Gastroesophageal sphincter (tissue), 4 donors: ENCODE measurements at regions not wholly inside any gene's neighbourhood (a gene's known extent, or its start where the extent isn't known, plus 50 kb on each side); places are given as distances from the start of the nearest gene placed in this dataset.

Source experiments
- ATAC-seq: fragments of 150-250 bp; one replicate; pipeline ENCODE4 v1.9.1; 2016; ENCODE audit warnings: mild to moderate bottlenecking, moderate library complexity
- H3K27ac ChIP-seq, 4 donors: fragments of 200-600 bp; sonication (generic) in 3 of 4; 1 replicate in 3 of 4; 2 replicates in 1 of 4; pipeline ENCODE4 v1.5.1; 2016 to 2019
- H3K27me3 ChIP-seq: fragments of 200-600 bp; sonication (generic); one replicate; pipeline ENCODE4 v1.5.1; 2019
- H3K36me3 ChIP-seq, 2 donors: fragments of 200-600 bp; sonication (generic); one replicate each; pipeline ENCODE4 v1.5.1; 2019; ENCODE audit warnings: control low read depth in 1 of 2
- H3K4me1 ChIP-seq, 3 donors: fragments of 200-600 bp; sonication (generic); 1 replicate in 2 of 3; 2 replicates in 1 of 3; pipeline ENCODE4 v1.5.1; 2016 to 2019; ENCODE audit warnings: control low read depth in 2 of 3
- H3K4me3 ChIP-seq, 2 donors: fragments of 200-600 bp; sonication (generic); one replicate each; pipeline ENCODE4 v1.5.1; 2019; ENCODE audit warnings: mild to moderate bottlenecking in 1 of 2, moderate library complexity in 1 of 2
- H3K9me3 ChIP-seq, 3 donors: fragments of 200-600 bp; sonication (generic); one replicate each; pipeline ENCODE4 v1.5.1; 2017 to 2019; ENCODE audit warnings: control low read depth in 2 of 3
- CTCF ChIP-seq, 4 experiments: fragments of 200-600 bp in 2 of 4; fragments of 450-650 bp in 2 of 4; sonication (generic) in 1 of 4; IDR thresholded peaks; one replicate each; pipeline ENCODE4 v1.5.1; 2017 to 2019; ENCODE audit warnings: antibody characterized with exemption in 4 of 4, mild to moderate bottlenecking in 2 of 4, moderate library complexity in 2 of 4
- EP300 ChIP-seq: sonication (generic); formaldehyde crosslinking; IDR thresholded peaks from one replicate; pipeline ENCODE4 v1.6.1; 2017; ENCODE audit warnings: antibody characterized with exemption, mild to moderate bottlenecking
- POLR2A ChIP-seq, 2 donors: fragments of 450-650 bp; IDR thresholded peaks; one replicate each; pipeline ENCODE4 v1.6.1; 2017; ENCODE audit warnings: antibody characterized with exemption in 2 of 2, mild to moderate bottlenecking in 2 of 2, moderate library complexity in 1 of 2
- POLR2AphosphoS5 ChIP-seq: sonication (generic); formaldehyde crosslinking; IDR thresholded peaks from one replicate; pipeline ENCODE4 v1.6.1; 2017; ENCODE audit warnings: antibody characterized with exemption
- WGBS, 2 donors: methylation state at CpG; one replicate each; pipeline ENCODE4 v1.1.5; 2018; ENCODE audit warnings: low coverage in 1 of 2; 5-methylcytosine and 5-hydroxymethylcytosine counted together

GRCh38 chr14:80146941-80147340 is 64.4 kb downstream of the DIO2 start:
- H3K4me3 ChIP-seq, result no peak overlapping the region
- TF ChIP-seq CTCF (IDR thresholded peaks at IDR 0.05), result no peak
- TF ChIP-seq POLR2AphosphoS5, result no peak
- no peak for TF ChIP-seq POLR2A (IDR thresholded peaks at IDR 0.05)
- TF ChIP-seq EP300, result no peak
- H3K9me3 ChIP-seq, result no peaks in the 10 kb centered on the region
- H3K4me1 ChIP-seq, result no peaks in the 10 kb centered on the region
- no peaks in the 10 kb centered on the region for H3K27me3 ChIP-seq
- H3K27ac ChIP-seq, result no peak overlapping the region
- no peaks in the 10 kb centered on the region for H3K36me3 ChIP-seq
- WGBS, 2 donors, result 80 to 100% methylated on average over 1 of the region's 1 CpG
- no peak for ATAC-seq

GRCh38 chr14:80136358-80136757 is 74.9 kb downstream of the DIO2 start:
- TF ChIP-seq POLR2AphosphoS5 (no peak), POLR2A (IDR thresholded peaks at IDR 0.05) (no peak), CTCF (IDR thresholded peaks at IDR 0.05) (no peak), EP300 (no peak)
- Histone ChIP-seq H3K27ac (no peak overlapping the region), H3K27me3 (no peaks in the 10 kb centered on the region), H3K36me3 (no peaks in the 10 kb centered on the region), H3K4me1 (peaks cover 0 to 4% (median 0%) of the 10 kb centered on the region in 3 donors), H3K9me3 (peaks cover 0 to 6% (median 0%) of the 10 kb centered on the region in 3 donors), H3K4me3 (no peak overlapping the region)
- no peak for ATAC-seq
- WGBS, 2 donors, result 90 to 100% methylated on average over 4 of the region's 4 CpGs

GRCh38 chr14:80135305-80136088 is 75.8 kb downstream of the DIO2 start:
- H3K27me3 ChIP-seq, result no peaks in the 10 kb centered on the region
- ATAC-seq, result no peak
- no peak overlapping the region for H3K27ac ChIP-seq
- H3K36me3 ChIP-seq, result no peaks in the 10 kb centered on the region
- no peak overlapping the region for H3K4me3 ChIP-seq
- WGBS, 2 donors, result 40 to 44% methylated on average over 3 of the region's 3 CpGs
- peaks cover 0 to 6% (median 0%) of the 10 kb centered on the region in 3 donors for H3K9me3 ChIP-seq
- TF ChIP-seq POLR2AphosphoS5 (no peak), EP300 (no peak), POLR2A (IDR thresholded peaks at IDR 0.05) (no peak), CTCF (IDR thresholded peaks at IDR 0.05) (no peak)
- peaks cover 0 to 4% (median 0%) of the 10 kb centered on the region in 3 donors for H3K4me1 ChIP-seq

- 60% methylated on average over 1 of the region's 1 CpG; no CpG with 5 or more reads in 1 of the 2 donors for WGBS, 2 donors
- H3K9me3 ChIP-seq, result peaks cover 0 to 6% (median 0%) of the 10 kb centered on the region in 3 donors
- H3K27me3 ChIP-seq, result no peaks in the 10 kb centered on the region
- peaks cover 0 to 4% (median 0%) of the 10 kb centered on the region in 3 donors for H3K4me1 ChIP-seq
- H3K27ac ChIP-seq, result no peak overlapping the region
- no peak overlapping the region for H3K4me3 ChIP-seq
- H3K36me3 ChIP-seq, result no peaks in the 10 kb centered on the region
- no peak for ATAC-seq
- TF ChIP-seq POLR2A (IDR thresholded peaks at IDR 0.05) (no peak), EP300 (no peak), CTCF (IDR thresholded peaks at IDR 0.05) (no peak)
Observed at GRCh38 chr14:80134321-80134720, 77.0 kb downstream of the DIO2 start.

GRCh38 chr14:80133457-80133856 is 77.8 kb downstream of the DIO2 start:
- WGBS, 2 donors, result 67 to 83% methylated on average over 3 of the region's 3 CpGs
- H3K27ac ChIP-seq, result no peak overlapping the region
- H3K4me1 ChIP-seq, result peaks cover 0 to 4% (median 0%) of the 10 kb centered on the region in 3 donors
- peaks cover 0 to 9% (median 0%) of the 10 kb centered on the region in 3 donors for H3K9me3 ChIP-seq
- H3K27me3 ChIP-seq, result no peaks in the 10 kb centered on the region
- no peak for ATAC-seq
- TF ChIP-seq CTCF (IDR thresholded peaks at IDR 0.05) (no peak), EP300 (no peak), POLR2A (IDR thresholded peaks at IDR 0.05) (no peak)
- H3K36me3 ChIP-seq, result no peaks in the 10 kb centered on the region
- no peak overlapping the region for H3K4me3 ChIP-seq
